ENCODE measurements at regions not wholly inside any gene's neighbourhood (a gene's known extent, or its start where the extent isn't known, plus 50 kb on each side); places are given as distances from the start of the nearest gene placed in this dataset. TPM values are rescaled to one million over a fixed set of nuclear protein-coding genes. Genes with fewer than 3 reads are reported as not detected.

GRCh38 chrX:124274438-124275181 is 57.9 kb upstream of the TEX13D start:
- H3K27ac ChIP-seq (ENCODE audit: low read depth, low read length) = no peak overlapping the region
- H3K4me1 ChIP-seq (ENCODE audit: control insufficient read depth in 3 of 3, insufficient read depth in 3 of 3, low read length in 3 of 3) = peaks cover 0 to 2% (median 0%) of the 10 kb centered on the region in 3 donors
- H3K9me3 ChIP-seq (ENCODE audit: control insufficient read depth in 3 of 3, low read length in 3 of 3) = no peaks in the 10 kb centered on the region
- H3K36me3 ChIP-seq (ENCODE audit: control insufficient read depth in 3 of 3, insufficient read depth in 3 of 3, low read length in 3 of 3) = no peaks in the 10 kb centered on the region
- no peak overlapping the region for H3K9ac ChIP-seq (ENCODE audit: low read depth in 1 of 3, low read length in 3 of 3)
- no peak overlapping the region for H3K4me3 ChIP-seq (ENCODE audit: low read length in 3 of 3)
- H3K27me3 ChIP-seq (ENCODE audit: control insufficient read depth in 3 of 3, insufficient read depth in 3 of 3, low read length in 3 of 3) = no peaks in the 10 kb centered on the region

DNA sequence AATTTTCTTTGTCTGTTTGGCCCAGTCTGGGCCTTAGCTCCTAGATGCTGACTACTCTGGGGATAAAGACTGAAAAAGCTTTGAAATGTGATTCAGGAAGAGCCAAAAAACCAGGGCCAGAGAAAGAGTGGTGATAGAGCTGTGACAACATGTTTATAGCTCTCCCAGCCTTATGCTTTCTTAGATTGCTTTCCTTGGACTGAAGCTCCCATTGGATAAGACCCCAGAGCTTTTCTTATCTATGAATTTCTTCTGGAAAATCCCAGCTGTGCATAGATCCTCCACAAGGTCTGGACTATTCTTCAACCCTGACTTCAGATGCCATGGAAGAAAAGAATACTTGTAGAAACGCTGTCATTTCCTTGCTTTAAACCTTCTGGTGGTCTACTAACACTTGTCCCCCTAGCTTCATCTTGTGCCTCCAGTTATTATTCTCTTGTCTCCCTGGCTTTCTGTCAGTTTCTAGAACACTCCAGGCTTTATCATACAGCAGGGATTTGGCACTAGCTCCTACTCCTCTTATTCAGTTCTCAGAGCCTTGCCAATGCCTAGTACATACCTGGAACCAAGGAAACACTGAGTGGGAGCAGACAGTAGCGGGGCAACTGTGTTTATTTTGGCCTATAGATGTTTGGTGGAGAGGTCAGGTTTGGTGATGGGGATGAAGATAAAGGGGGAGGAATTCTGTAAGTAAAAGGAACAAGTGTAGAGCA is 57.1 kb upstream of the TEX13D start:
- no peaks in the 10 kb centered on the region for H3K27me3 ChIP-seq (ENCODE audit: control insufficient read depth in 3 of 3, insufficient read depth in 3 of 3, low read length in 3 of 3)
- H3K4me1 ChIP-seq (ENCODE audit: control insufficient read depth in 3 of 3, insufficient read depth in 3 of 3, low read length in 3 of 3) = peaks cover 0 to 2% (median 0%) of the 10 kb centered on the region in 3 donors
- no peaks in the 10 kb centered on the region for H3K9me3 ChIP-seq (ENCODE audit: control insufficient read depth in 3 of 3, low read length in 3 of 3)
- no peaks in the 10 kb centered on the region for H3K36me3 ChIP-seq (ENCODE audit: control insufficient read depth in 3 of 3, insufficient read depth in 3 of 3, low read length in 3 of 3)
- H3K4me3 ChIP-seq (ENCODE audit: low read length in 3 of 3) = no peak overlapping the region
- no peak overlapping the region for H3K27ac ChIP-seq (ENCODE audit: low read depth, low read length)
- H3K9ac ChIP-seq (ENCODE audit: low read depth in 1 of 3, low read length in 3 of 3) = no peak overlapping the region

GRCh38 chrX:124280294-124280902 is 52.1 kb upstream of the TEX13D start:
- H3K9me3 ChIP-seq (ENCODE audit: control insufficient read depth in 3 of 3, low read length in 3 of 3) = no peaks in the 10 kb centered on the region
- H3K36me3 ChIP-seq (ENCODE audit: control insufficient read depth in 3 of 3, insufficient read depth in 3 of 3, low read length in 3 of 3) = no peaks in the 10 kb centered on the region
- H3K27ac ChIP-seq (ENCODE audit: low read depth, low read length) = no peak overlapping the region
- no peak overlapping the region for H3K9ac ChIP-seq (ENCODE audit: low read depth in 1 of 3, low read length in 3 of 3)
- H3K4me1 ChIP-seq (ENCODE audit: control insufficient read depth in 3 of 3, insufficient read depth in 3 of 3, low read length in 3 of 3) = peaks cover 0 to 2% (median 0%) of the 10 kb centered on the region in 3 donors
- no peaks in the 10 kb centered on the region for H3K27me3 ChIP-seq (ENCODE audit: control insufficient read depth in 3 of 3, insufficient read depth in 3 of 3, low read length in 3 of 3)
- H3K4me3 ChIP-seq (ENCODE audit: low read length in 3 of 3) = no peak overlapping the region

DNA sequence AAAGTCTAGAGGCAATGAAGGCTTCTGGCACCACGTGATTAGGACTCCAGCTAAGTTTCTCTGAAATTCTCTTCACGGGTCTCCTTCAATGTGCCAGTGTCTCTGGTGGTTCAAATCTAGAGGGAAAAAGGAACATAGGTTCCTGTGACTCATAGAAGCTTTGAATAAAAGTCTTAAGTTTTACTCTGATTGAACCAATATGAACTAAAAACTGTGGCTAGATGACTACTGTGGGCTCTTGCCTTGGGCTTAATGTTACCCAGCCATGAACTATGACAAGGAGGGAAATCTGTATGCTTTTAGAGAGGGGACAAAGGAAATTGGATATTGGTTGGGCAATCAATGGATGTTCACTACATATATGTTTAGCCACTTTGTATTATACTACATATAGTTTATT is 49.9 kb upstream of the TEX13D start:
- no peaks in the 10 kb centered on the region for H3K4me1 ChIP-seq (ENCODE audit: control insufficient read depth in 3 of 3, insufficient read depth in 3 of 3, low read length in 3 of 3)
- no peaks in the 10 kb centered on the region for H3K9me3 ChIP-seq (ENCODE audit: control insufficient read depth in 3 of 3, low read length in 3 of 3)
- H3K4me3 ChIP-seq (ENCODE audit: low read length in 3 of 3) = no peak overlapping the region

More for the DNA sequence above, 49.9 kb upstream of the TEX13D start:
- Histone ChIP-seq H3K36me3 (ENCODE audit: control insufficient read depth in 3 of 3, insufficient read depth in 3 of 3, low read length in 3 of 3) (no peaks in the 10 kb centered on the region), H3K27ac (ENCODE audit: low read depth, low read length) (no peak overlapping the region), H3K27me3 (ENCODE audit: control insufficient read depth in 3 of 3, insufficient read depth in 3 of 3, low read length in 3 of 3) (no peaks in the 10 kb centered on the region), H3K9ac (ENCODE audit: low read depth in 1 of 3, low read length in 3 of 3) (no peak overlapping the region)

Small RNAs in the stretch of these regions (small RNA-seq; reads per million reads assigned to genes)
- gene RF00561 = not detected
